ENCODE measurements at regions not wholly inside any gene's neighbourhood (a gene's known extent, or its start where the extent isn't known, plus 50 kb on each side); places are given as distances from the start of the nearest gene placed in this dataset.
A peak's percentile ranks its signal among the peaks of the same experiment; 100 is the strongest.
"Not testable (repeated sequence)": the region's sequence is repeated elsewhere in the genome, so short reads cannot be mapped to it uniquely, and the experiment has no call there.

- no peak for DNase-seq
These were observed 198.6 kb upstream of the PZP start for GRCh38 chr12:9406564-9407424.

- DNase-seq = no peak
These were observed 197.8 kb upstream of the PZP start for GRCh38 chr12:9405886-9406563.

- DNase-seq = no peak
These were observed 196.5 kb upstream of the PZP start for GRCh38 chr12:9404469-9405260.

- DNase-seq = no peak
These were observed 195.8 kb upstream of the PZP start for GRCh38 chr12:9404031-9404430.

- not testable (repeated sequence) for DNase-seq
These were observed 194.3 kb upstream of the PZP start for GRCh38 chr12:9402432-9403040.

GRCh38 chr12:9396367-9396766 is 188.2 kb upstream of the PZP start:
- DNase-seq = not testable (repeated sequence)

- not testable (repeated sequence) for DNase-seq
These were observed 187.0 kb upstream of the PZP start for GRCh38 chr12:9395220-9395619.

GRCh38 chr12:9392842-9393241 is 184.6 kb upstream of the PZP start:
- DNase-seq = no peak

- DNase-seq = no peak
These were observed 183.6 kb upstream of the PZP start for GRCh38 chr12:9391815-9392214.

GRCh38 chr12:9390761-9391160 is 182.6 kb upstream of the PZP start:
- no peak for DNase-seq

- DNase-seq = no peak
These were observed 181.6 kb upstream of the PZP start for GRCh38 chr12:9389796-9390195.

GRCh38 chr12:9388379-9388778 is 180.2 kb upstream of the PZP start:
- no peak for DNase-seq

- DNase-seq = no peak
These were observed 179.3 kb upstream of the PZP start for GRCh38 chr12:9387450-9387849.

GRCh38 chr12:9383585-9383984 is 175.4 kb upstream of the PZP start:
- no peak for DNase-seq

- DNase-seq = no peak
These were observed 173.4 kb upstream of the PZP start for GRCh38 chr12:9381619-9382018.

GRCh38 chr12:9380650-9381049 is 172.5 kb upstream of the PZP start:
- DNase-seq = no peak

GRCh38 chr12:9379023-9379742 is 171.0 kb upstream of the PZP start:
- no peak for DNase-seq

GRCh38 chr12:9378430-9378835 is 170.2 kb upstream of the PZP start:
- DNase-seq = peak; percentile 45

GRCh38 chr12:9372202-9372601 is 164.0 kb upstream of the PZP start:
- DNase-seq = no peak

GRCh38 chr12:9367828-9368227 is 159.6 kb upstream of the PZP start:
- DNase-seq = no peak

- no peak for DNase-seq
These were observed 159.0 kb upstream of the PZP start for GRCh38 chr12:9367201-9367600.

GRCh38 chr12:9365296-9365695 is 157.1 kb upstream of the PZP start:
- no peak for DNase-seq
